MCF 10A (cell line): ENCODE measurements at regions not wholly inside any gene's neighbourhood (a gene's known extent, or its start where the extent isn't known, plus 50 kb on each side); places are given as distances from the start of the nearest gene placed in this dataset.

ENCODE experiments used
- BruUV-seq: library from RNA; stranded (reverse); fragments of 400-500 nt; replicated peaks from 2 replicates; lab custom pipeline; 2021; lab: Mats Ljungman, UMichigan
- CTCF ChIA-PET: fragments of 300-600 bp; sonication (Branson Sonifier 250); formaldehyde crosslinking; extraction: SDS; loops from one replicate; lab custom pipeline; 2021; ENCODE audit warnings: antibody characterized with exemption, inconsistent platforms; lab: Yijun Ruan, JAX
- POLR2A ChIA-PET: fragments of 300-600, 350-650 bp; sonication (Branson Sonifier 250); formaldehyde crosslinking; extraction: SDS; loops from one replicate; lab custom pipeline; 2020; ENCODE audit warnings: antibody characterized with exemption, inconsistent platforms; lab: Yijun Ruan, JAX
- DNase-seq: peaks from one replicate; pipeline ENCODE4 v3.0.0-alpha.2; 2018; ENCODE audit not compliant: unreplicated experiment
- H3K27ac Mint-ChIP-seq: one replicate; pipeline ENCODE4 v1.8.0; 2022; ENCODE audit warnings: mild to moderate bottlenecking, low read depth, mixed read lengths; ENCODE audit not compliant: unreplicated experiment
- H3K27me3 Mint-ChIP-seq: one replicate; pipeline ENCODE4 v1.8.0; 2022; ENCODE audit warnings: mixed read lengths; ENCODE audit not compliant: insufficient read depth, unreplicated experiment
- H3K36me3 Mint-ChIP-seq: one replicate; pipeline ENCODE4 v1.8.0; 2022; ENCODE audit warnings: mild to moderate bottlenecking, moderate library complexity, mixed read lengths; ENCODE audit not compliant: insufficient read depth, unreplicated experiment
- H3K4me1 Mint-ChIP-seq: one replicate; pipeline ENCODE4 v1.8.0; 2022; ENCODE audit warnings: mixed read lengths; ENCODE audit not compliant: insufficient read depth, unreplicated experiment
- H3K4me3 Mint-ChIP-seq: one replicate; pipeline ENCODE4 v1.8.0; 2022; ENCODE audit warnings: mild to moderate bottlenecking, moderate library complexity, mixed read lengths; ENCODE audit not compliant: unreplicated experiment
- H3K9me3 Mint-ChIP-seq: one replicate; pipeline ENCODE4 v1.8.0; 2022; ENCODE audit warnings: mixed read lengths; ENCODE audit not compliant: unreplicated experiment
- intact Hi-C: fragments of 100-400 bp; cut with micrococcal nuclease; formaldehyde crosslinking; loops from 2 replicates; pipeline ENCODE4 v1.14.1; 2022
- TF ChIP-seq, protein P1 (sequence below): fragments of 200-600 bp; IDR thresholded peaks from one replicate; pipeline ENCODE4 v1.8.0; 2022; ENCODE audit warnings: antibody characterized with exemption, mild to moderate bottlenecking; ENCODE audit not compliant: unreplicated experiment

DNA sequence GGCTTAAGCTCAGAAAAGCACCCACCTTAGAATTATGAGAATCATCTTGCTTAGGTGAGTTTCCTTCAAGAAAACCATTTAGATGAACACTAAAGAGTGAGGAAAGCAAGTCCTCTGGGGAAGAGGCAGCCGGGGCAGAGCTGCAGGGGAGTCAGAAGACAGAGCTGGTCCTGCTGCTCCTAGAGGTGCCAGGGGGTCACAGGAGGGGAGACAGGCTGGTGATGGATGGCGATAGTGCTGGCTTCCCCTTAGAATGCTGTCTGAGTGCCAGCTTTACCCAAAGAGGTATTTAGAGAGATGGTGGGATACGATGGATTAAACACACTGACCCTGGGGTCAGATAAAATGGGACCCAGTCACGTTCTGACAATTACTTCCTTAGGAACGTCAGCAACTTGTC lies 269.4 kb downstream of the TDRD15 start:
- intact Hi-C loops = no loop called here
- ChIA-PET POLR2A (no interaction called here), CTCF (interaction anchor here (0.7 to 1.1 kb wide), 4 partner anchors 10 to 371 kb away, joined by 3 to 4 read pairs (median 3); no protein-coding TSS in a partner anchor)
- peaks cover 17% of the 10 kb centered on the region for H3K27me3 Mint-ChIP-seq
- no TSS peak for BruUV-seq
- peaks cover 13% of the 10 kb centered on the region for H3K4me1 Mint-ChIP-seq
- H3K9me3 Mint-ChIP-seq = no peaks in the 10 kb centered on the region
- no peak overlapping the region for H3K4me3 Mint-ChIP-seq
- TF ChIP-seq, protein P1, sequence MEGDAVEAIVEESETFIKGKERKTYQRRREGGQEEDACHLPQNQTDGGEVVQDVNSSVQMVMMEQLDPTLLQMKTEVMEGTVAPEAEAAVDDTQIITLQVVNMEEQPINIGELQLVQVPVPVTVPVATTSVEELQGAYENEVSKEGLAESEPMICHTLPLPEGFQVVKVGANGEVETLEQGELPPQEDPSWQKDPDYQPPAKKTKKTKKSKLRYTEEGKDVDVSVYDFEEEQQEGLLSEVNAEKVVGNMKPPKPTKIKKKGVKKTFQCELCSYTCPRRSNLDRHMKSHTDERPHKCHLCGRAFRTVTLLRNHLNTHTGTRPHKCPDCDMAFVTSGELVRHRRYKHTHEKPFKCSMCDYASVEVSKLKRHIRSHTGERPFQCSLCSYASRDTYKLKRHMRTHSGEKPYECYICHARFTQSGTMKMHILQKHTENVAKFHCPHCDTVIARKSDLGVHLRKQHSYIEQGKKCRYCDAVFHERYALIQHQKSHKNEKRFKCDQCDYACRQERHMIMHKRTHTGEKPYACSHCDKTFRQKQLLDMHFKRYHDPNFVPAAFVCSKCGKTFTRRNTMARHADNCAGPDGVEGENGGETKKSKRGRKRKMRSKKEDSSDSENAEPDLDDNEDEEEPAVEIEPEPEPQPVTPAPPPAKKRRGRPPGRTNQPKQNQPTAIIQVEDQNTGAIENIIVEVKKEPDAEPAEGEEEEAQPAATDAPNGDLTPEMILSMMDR = no peak
- H3K36me3 Mint-ChIP-seq = no peaks in the 10 kb centered on the region
- no peak for DNase-seq
- H3K27ac Mint-ChIP-seq = no peak overlapping the region

DNA sequence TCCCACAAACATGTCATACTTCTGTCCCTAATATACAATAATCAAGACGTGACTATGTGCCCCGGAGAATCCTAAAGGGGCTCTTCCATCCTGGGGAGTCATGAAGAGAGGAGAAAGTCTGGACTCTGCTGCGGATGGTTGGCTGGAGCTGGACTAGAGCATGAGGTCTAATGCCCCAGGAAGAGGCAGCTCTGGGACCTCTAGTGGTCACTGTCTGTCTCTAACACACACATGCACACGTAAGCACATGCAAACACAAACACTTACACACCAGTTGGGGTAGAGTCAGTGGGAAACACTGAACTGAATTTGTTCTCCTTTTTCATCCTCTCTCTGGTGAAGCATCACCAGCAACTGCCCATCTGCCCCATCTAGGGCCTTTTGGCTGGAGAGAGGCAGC lies 271.6 kb downstream of the TDRD15 start:
- POLR2A ChIA-PET = interaction anchor here (0.7 to 1.5 kb wide), 2 partner anchors 8 to 9 kb away, joined by 3 read pairs; no protein-coding TSS in a partner anchor
- no peaks in the 10 kb centered on the region for H3K9me3 Mint-ChIP-seq
- DNase-seq = peak; percentile 9
- H3K27me3 Mint-ChIP-seq = peaks cover 11% of the 10 kb centered on the region
- no peak overlapping the region for H3K27ac Mint-ChIP-seq
- peaks cover 13% of the 10 kb centered on the region for H3K4me1 Mint-ChIP-seq
- H3K36me3 Mint-ChIP-seq = no peaks in the 10 kb centered on the region
- H3K4me3 Mint-ChIP-seq = no peak overlapping the region
- TF ChIP-seq, protein P1 = peak; percentile 16
- CTCF ChIA-PET = interaction anchor here (0.6 to 1.5 kb wide), 11 partner anchors 9 to 1956 kb away, joined by 3 to 6 read pairs (median 3); no protein-coding TSS in a partner anchor
- BruUV-seq = no TSS peak
- intact Hi-C loops = loop anchor here (5.0 kb wide), 1 partner anchor 218 kb away; no protein-coding TSS in a partner anchor

DNA sequence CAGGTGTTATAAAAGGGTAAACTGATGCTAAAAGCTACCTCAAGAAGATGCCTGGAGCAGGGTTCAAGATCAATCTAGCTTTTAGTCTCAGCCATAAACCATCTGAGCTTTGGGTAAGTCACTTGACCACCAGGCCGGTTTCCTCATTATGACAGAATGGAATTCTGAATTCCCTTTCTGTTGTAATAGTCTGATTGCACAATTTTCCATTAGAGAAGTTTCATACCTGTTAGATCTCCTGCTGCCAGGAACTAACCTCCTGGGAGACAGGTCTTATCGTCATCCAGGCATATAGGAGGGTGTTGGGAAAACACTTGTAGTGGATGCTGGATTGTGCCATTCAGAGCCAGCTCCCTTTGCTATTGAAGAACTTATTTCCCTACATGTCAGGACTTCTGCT lies 272.5 kb downstream of the TDRD15 start:
- TF ChIP-seq, protein P1 = no peak
- peak overlapping the region; percentile 8 for H3K4me3 Mint-ChIP-seq
- ChIA-PET POLR2A (interaction anchor here (0.6 to 0.8 kb wide), 3 partner anchors 9 to 419 kb away, joined by 3 read pairs; no protein-coding TSS in a partner anchor), CTCF (interaction anchor here (0.6 to 1.5 kb wide), 7 partner anchors 8 to 217 kb away, joined by 3 to 4 read pairs (median 3); no protein-coding TSS in a partner anchor)
- H3K27me3 Mint-ChIP-seq = peaks cover 14% of the 10 kb centered on the region
- DNase-seq = peak; percentile 36
- no peak overlapping the region for H3K27ac Mint-ChIP-seq
- peaks cover 12% of the 10 kb centered on the region for H3K4me1 Mint-ChIP-seq
- no peaks in the 10 kb centered on the region for H3K36me3 Mint-ChIP-seq
- BruUV-seq = no TSS peak
- H3K9me3 Mint-ChIP-seq = peaks cover 6% of the 10 kb centered on the region
- intact Hi-C loops = loop anchor here (5.0 kb wide), 1 partner anchor 219 kb away; no protein-coding TSS in a partner anchor

DNA sequence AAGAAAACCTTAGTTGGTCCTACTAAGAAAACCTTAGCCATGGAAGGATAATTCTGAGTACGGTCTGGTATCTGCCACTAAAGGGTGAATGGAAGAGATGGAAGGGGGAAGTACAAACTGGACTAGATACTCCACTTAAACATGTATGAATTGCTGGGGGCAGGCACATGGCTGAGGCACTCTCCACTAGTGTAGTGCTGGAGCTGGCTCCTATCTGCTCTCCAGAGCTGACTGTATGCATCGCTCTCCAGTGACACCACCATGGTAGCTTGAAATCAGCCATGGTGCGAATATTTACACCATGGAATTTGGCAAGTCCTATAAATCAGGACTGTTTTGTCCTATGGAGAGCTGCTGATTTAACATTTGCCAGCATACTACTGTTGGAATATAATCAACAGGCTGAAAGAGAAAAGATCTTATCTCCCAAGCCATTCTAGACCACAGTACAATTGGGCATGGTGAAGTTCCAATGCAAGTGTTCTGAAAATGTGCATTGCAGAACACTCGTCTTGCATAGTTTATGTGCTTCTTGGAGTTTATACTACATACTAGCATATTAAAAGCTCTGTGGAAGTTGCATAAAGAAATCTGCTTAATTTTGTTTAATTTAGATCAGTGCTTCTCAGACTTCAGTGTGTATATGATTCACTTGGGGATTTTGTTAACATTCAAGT lies 277.4 kb downstream of the TDRD15 start:
- CTCF ChIA-PET = interaction anchor here (0.6 to 1.3 kb wide), 4 partner anchors 28 to 171 kb away, joined by 3 to 5 read pairs (median 4); no protein-coding TSS in a partner anchor
- BruUV-seq = no TSS peak

More for the DNA sequence above, 277.4 kb downstream of the TDRD15 start:
- Mint-ChIP-seq H3K36me3 (no peaks in the 10 kb centered on the region), H3K27ac (no peak overlapping the region), H3K4me1 (peaks cover 5% of the 10 kb centered on the region), H3K27me3 (peaks cover 8% of the 10 kb centered on the region), H3K9me3 (peaks cover 6% of the 10 kb centered on the region), H3K4me3 (no peak overlapping the region)
- POLR2A ChIA-PET = no interaction called here
- TF ChIP-seq, protein P1 = no peak
- no peak for DNase-seq
- intact Hi-C loops = no loop called here
